ENCODE measurements at regions not wholly inside any gene's neighbourhood (a gene's known extent, or its start where the extent isn't known, plus 50 kb on each side); places are given as distances from the start of the nearest gene placed in this dataset.

DNA sequence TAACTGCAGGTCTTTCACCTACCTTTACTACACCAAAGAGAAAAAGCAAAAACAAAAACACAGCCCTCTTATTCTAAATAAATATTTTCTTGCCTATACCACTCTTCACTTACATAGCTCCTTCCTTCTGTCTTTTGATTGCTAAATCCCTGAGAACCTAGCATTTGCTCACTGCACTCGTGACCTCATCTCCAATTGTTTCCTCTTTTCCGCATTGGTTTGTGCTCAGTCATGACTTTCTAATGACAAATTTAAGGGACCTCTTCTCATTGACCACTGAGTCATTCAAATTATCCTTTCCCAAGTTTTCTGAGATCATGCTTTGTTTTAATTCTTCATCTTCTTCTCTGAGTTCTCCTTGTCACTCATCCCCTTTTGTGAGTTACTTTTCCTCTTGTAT is 1697.1 kb downstream of the STIM2 start:
- no peak for DNase-seq (ENCODE audit: low read depth)

DNA sequence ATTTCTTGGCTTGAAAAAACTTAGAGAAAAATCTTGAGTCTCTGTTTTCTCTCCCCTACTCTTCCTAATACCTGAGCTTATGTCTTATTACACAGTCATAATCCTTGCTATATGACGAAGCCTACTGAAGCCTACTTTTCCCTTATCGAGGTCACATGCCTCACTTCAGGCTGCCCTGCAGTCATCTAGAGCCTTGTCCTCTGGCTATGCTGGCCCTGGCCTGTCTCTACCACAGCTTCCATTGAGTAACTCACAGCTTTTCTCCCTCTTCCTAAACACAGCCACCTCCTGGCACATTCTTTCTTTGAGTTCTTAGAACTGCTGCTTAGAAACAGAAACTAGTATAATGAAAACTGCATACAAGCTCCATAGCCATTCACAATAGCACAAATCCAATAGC is 1698.3 kb downstream of the STIM2 start:
- TF ChIP-seq CTCF (IDR thresholded peaks at IDR 0.05; ENCODE audit: insufficient read depth, low read length, poor library complexity, severe bottlenecking): no peak
- Histone ChIP-seq H3K4me3 (ENCODE audit: low read depth, low read length) (no peak overlapping the region), H3K36me3 (ENCODE audit: control insufficient read depth, insufficient read depth, low read length) (no peaks in the 10 kb centered on the region), H3K27me3 (ENCODE audit: control insufficient read depth, insufficient read depth, low read length) (no peaks in the 10 kb centered on the region)
- DNase-seq (ENCODE audit: low read depth): no peak

More for the DNA sequence above, 1697.1 kb downstream of the STIM2 start:
- TF ChIP-seq CTCF (IDR thresholded peaks at IDR 0.05; ENCODE audit: insufficient read depth, low read length, poor library complexity, severe bottlenecking): no peak
- H3K4me3 ChIP-seq (ENCODE audit: low read depth, low read length): no peak overlapping the region
- H3K27me3 ChIP-seq (ENCODE audit: control insufficient read depth, insufficient read depth, low read length): no peaks in the 10 kb centered on the region
- H3K36me3 ChIP-seq (ENCODE audit: control insufficient read depth, insufficient read depth, low read length): no peaks in the 10 kb centered on the region

GRCh38 chr4:28562913-28563312 is 1702.3 kb downstream of the STIM2 start:
- no peaks in the 10 kb centered on the region for H3K27me3 ChIP-seq (ENCODE audit: control insufficient read depth, insufficient read depth, low read length)
- no peak overlapping the region for H3K4me3 ChIP-seq (ENCODE audit: low read depth, low read length)
- TF ChIP-seq CTCF (IDR thresholded peaks at IDR 0.05; ENCODE audit: insufficient read depth, low read length, poor library complexity, severe bottlenecking): no peak
- DNase-seq (ENCODE audit: low read depth): no peak
- no peaks in the 10 kb centered on the region for H3K36me3 ChIP-seq (ENCODE audit: control insufficient read depth, insufficient read depth, low read length)

DNA sequence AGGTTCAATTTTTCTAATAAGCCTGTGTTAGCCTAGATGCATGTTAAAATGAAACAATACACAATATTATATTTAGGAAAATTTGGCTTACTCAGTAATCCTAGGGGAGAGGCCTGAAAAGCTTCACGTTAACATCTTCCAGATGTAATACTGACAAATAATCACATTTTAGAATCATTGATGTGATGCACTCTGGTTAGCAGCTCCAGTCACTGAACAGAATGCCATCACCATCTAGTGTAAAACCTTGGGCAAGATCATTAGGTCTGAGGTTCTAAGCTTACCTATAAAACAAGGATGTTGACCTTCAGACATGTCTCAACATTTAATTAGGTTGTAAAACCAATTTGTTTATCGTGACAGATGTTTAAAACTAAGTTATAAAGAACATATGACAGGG is 1704.8 kb downstream of the STIM2 start:
- no peak for DNase-seq (ENCODE audit: low read depth)
- H3K4me3 ChIP-seq (ENCODE audit: low read depth, low read length): no peak overlapping the region
- TF ChIP-seq CTCF (IDR thresholded peaks at IDR 0.05; ENCODE audit: insufficient read depth, low read length, poor library complexity, severe bottlenecking): no peak
- no peaks in the 10 kb centered on the region for H3K27me3 ChIP-seq (ENCODE audit: control insufficient read depth, insufficient read depth, low read length)
- H3K36me3 ChIP-seq (ENCODE audit: control insufficient read depth, insufficient read depth, low read length): no peaks in the 10 kb centered on the region

- DNase-seq (ENCODE audit: low read depth): no peak
- no peak for TF ChIP-seq CTCF (IDR thresholded peaks at IDR 0.05; ENCODE audit: insufficient read depth, low read length, poor library complexity, severe bottlenecking)
- Histone ChIP-seq H3K36me3 (ENCODE audit: control insufficient read depth, insufficient read depth, low read length) (no peaks in the 10 kb centered on the region), H3K4me3 (ENCODE audit: low read depth, low read length) (no peak overlapping the region), H3K27me3 (ENCODE audit: control insufficient read depth, insufficient read depth, low read length) (no peaks in the 10 kb centered on the region)
These were observed 1740.3 kb downstream of the STIM2 start for GRCh38 chr4:28600958-28601357.

- no peaks in the 10 kb centered on the region for H3K36me3 ChIP-seq (ENCODE audit: control insufficient read depth, insufficient read depth, low read length)
- H3K4me3 ChIP-seq (ENCODE audit: low read depth, low read length): no peak overlapping the region
- H3K27me3 ChIP-seq (ENCODE audit: control insufficient read depth, insufficient read depth, low read length): no peaks in the 10 kb centered on the region
- no peak for TF ChIP-seq CTCF (IDR thresholded peaks at IDR 0.05; ENCODE audit: insufficient read depth, low read length, poor library complexity, severe bottlenecking)
- DNase-seq (ENCODE audit: low read depth): no peak
These were observed 1761.0 kb downstream of the STIM2 start for GRCh38 chr4:28621591-28621990.
